ENCODE measurements at regions not wholly inside any gene's neighbourhood (a gene's known extent, or its start where the extent isn't known, plus 50 kb on each side); places are given as distances from the start of the nearest gene placed in this dataset.

- no peak for DNase-seq (ENCODE audit: low spot score)
These were observed 368.0 kb downstream of the SETD4 start for GRCh38 chr21:35692311-35692710.

DNA sequence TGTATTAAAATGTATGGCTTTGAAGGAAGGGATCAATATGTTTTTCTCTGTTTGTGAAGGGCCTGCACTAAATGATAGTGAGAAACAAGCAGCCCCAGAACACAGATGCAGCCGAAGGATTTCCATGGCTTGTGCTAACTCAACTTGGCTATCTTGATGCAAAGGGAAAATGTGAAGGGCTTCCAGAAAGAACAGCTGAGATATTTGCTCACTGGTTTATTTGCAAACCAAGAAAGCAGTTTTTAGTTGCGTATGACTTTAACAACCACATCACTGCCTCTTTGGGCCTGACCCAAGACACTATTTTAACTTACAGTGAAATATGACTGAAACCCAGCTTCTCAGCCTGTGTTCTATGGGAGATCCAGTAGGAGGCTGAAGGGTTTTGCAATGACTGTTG is 369.9 kb downstream of the SETD4 start:
- no peak for DNase-seq (ENCODE audit: low spot score)

GRCh38 chr21:35686156-35686555 is 374.2 kb downstream of the SETD4 start:
- no peak for DNase-seq (ENCODE audit: low spot score)

- DNase-seq (ENCODE audit: low spot score): no peak
These were observed 376.5 kb downstream of the SETD4 start for GRCh38 chr21:35683664-35684304.

DNA sequence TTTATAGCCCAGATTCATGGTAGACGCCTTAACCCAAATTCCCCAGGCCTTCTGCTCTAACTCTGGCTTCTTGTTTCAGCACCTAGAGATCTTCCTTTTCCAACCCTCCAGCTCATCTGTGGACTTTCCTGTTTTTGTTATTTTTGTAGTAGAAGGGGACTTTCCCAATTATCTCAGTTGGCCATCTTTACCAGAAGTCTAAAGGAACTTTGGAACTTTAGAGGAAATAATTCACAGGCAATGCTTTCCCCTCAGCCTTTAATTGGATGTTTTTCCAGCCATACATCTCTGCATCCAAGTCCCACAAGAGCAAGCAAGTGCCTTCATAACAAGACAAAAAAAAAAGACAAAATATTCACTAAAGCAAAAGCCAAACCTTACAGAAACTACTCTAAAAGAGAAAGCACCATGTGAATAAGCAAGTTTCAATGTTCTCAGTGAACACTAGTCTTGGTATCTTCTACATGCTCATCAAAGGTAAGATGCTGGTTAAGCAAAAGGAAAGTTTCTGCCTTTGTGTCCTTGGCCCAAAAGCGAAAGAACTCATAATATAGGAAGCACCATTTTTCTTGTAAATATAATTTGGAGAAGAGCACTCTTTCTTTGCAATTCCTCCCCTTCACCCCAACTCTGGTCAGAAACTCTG is 377.3 kb downstream of the SETD4 start:
- DNase-seq (ENCODE audit: low spot score): no peak

DNA sequence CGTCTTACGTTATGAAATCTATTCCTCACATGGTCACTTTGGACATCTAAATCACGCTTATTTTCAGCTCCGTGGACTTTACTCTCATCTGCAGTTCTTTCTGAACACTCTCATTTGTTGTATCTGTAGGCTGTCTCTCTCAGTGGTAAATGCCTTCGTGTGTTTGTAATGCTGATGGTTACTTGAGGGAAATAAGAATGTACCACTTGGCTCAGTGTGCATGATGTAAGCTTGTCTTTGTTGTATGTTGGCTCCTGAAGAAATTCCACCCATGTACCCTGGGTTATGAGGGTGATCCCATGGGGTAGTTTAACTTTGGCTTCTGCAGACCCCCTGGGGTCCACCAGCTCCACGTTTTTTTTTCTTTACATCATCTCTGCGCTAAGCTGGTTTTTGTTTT is 378.4 kb downstream of the SETD4 start:
- no peak for DNase-seq (ENCODE audit: low spot score)

DNA sequence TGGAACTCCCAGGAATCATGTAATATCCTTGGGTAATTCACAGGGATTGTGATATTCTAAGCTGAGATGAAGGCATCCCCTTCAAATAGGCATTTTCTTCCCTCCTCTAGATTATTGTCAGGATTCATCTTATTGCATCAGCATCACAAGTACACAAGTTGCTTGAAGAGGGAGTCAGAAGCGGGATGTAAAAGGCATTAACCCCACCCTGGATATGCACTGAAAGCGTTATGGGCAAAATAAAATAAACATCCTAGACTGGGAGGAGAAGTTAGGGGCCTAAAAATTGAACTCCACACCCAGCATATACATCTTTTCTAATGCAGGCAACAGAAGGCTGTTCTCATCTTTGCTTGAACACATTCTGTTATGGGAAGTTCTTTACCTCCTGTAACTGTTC is 381.2 kb downstream of the SETD4 start:
- DNase-seq (ENCODE audit: low spot score): no peak

- DNase-seq (ENCODE audit: low spot score): no peak
These were observed 381.9 kb downstream of the SETD4 start for GRCh38 chr21:35678393-35678792.

- DNase-seq (ENCODE audit: low spot score): no peak
These were observed 383.0 kb downstream of the SETD4 start for GRCh38 chr21:35677298-35677841.

GRCh38 chr21:35674895-35675470 is 385.3 kb downstream of the SETD4 start:
- no peak for DNase-seq (ENCODE audit: low spot score)

- DNase-seq (ENCODE audit: low spot score): no peak
These were observed 386.1 kb downstream of the SETD4 start for GRCh38 chr21:35674091-35674671.

DNA sequence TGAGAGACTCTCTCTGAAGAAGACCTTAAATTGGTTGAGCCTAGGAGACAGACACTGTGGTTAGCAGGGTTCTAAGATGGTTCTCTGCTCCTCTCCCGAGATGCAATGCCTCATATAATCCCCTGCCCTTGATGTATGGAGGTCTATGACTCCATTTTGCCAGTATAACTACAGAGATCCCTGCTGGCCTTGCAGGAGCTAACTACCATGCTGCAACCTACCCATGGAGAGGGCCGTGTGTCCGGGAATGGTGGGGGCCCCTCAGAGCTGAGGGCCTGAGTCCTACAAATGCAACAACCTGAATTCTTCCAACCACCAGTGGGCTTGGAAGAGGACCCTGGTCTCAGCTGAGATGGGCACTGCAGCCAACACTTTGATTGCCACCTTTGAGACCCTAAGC is 388.0 kb downstream of the SETD4 start:
- DNase-seq (ENCODE audit: low spot score): no peak

DNA sequence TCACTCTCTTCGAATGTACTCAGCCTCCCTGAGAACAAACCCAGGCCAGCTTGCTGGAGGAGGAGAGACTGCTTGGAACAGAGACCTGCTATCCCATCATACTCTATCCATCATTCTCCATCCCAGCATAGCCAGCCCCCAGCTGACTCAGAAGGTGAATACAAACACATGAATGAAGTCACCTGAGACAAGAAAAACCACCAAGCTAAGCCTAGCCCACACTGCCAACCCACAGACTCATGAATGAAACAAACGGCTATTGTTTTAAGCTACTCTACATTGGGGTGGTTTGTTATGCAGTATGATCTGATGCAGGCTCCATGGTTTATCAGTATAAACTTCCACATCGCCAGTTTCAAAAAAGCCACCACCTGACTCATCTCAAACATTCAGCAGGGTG is 395.6 kb downstream of the SETD4 start:
- no peak for DNase-seq (ENCODE audit: low spot score)

GRCh38 chr21:35663856-35664606 is 396.3 kb downstream of the SETD4 start:
- DNase-seq (ENCODE audit: low spot score): no peak

DNA sequence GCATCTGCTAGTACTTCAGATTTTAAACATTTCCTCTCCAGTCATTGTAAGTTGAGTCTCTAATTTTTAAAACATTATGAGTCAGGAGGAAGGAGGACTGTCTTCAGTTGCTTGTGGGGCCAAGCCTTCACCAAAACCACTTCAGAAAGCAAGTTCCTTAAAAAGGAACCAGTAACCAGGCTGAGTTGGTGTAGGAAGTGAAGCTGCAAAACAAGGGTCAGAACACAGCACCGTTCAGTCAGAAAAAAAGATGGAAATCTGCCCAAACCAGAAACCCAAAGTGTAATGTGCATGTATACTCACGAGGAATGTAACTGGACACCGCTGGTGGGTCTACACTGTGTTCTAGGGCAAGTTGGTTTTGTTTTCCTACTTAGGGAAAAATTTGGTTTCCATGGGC is 402.1 kb downstream of the SETD4 start:
- peak; percentile 55 for DNase-seq (ENCODE audit: low spot score)

- DNase-seq (ENCODE audit: low spot score): no peak
These were observed 407.5 kb downstream of the SETD4 start for GRCh38 chr21:35652872-35653271.

DNA sequence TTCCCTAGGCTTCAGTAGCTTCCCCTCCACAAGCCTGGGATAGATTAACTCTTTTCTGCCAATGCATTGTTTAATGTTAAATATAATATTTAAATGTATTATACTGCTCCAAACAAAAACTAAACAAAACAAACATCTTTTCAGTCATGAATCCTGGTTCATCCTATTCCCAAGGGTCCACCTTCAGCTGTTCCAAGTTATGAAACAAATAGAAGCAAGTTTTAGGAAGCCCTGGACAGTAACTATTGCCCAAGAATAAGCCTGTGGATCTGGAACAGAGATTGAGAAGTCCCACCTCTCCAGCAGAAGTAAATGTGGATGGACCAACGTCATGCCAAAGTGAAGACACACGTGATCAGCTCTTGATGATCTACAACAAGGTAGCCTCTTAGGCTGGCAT is 408.1 kb downstream of the SETD4 start:
- DNase-seq (ENCODE audit: low spot score): no peak

GRCh38 chr21:35651196-35651595 is 409.1 kb downstream of the SETD4 start:
- no peak for DNase-seq (ENCODE audit: low spot score)

- DNase-seq (ENCODE audit: low spot score): peak; percentile 47
These were observed 411.1 kb downstream of the SETD4 start for GRCh38 chr21:35649186-35649585.

DNA sequence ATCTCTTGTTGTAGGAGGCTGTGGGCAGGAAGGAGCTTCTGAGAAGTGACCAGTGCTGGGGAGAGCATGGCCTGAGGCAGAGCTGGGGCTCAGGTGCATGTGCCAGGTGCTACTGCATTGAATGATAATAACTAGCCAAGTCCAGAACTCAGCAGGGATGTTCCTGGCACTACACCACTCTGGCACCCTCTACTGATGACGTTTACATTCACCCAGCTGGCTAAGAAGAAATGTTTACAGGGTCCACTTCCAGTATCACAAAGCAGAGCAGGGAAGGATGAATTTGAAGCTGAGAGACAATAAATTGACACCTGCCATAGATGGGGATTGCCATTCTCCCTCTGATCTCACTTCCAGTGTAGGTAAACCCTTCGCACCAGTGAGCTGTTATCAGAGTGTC is 411.8 kb downstream of the SETD4 start:
- DNase-seq (ENCODE audit: low spot score): no peak

- DNase-seq (ENCODE audit: low spot score): peak; percentile 41
These were observed 413.7 kb downstream of the SETD4 start for GRCh38 chr21:35646606-35647005.

GRCh38 chr21:35645991-35646390 is 414.3 kb downstream of the SETD4 start:
- no peak for DNase-seq (ENCODE audit: low spot score)

All from AG08396 (cell line).